GM10248 (cell line): ENCODE measurements at regions not wholly inside any gene's neighbourhood (a gene's known extent, or its start where the extent isn't known, plus 50 kb on each side); places are given as distances from the start of the nearest gene placed in this dataset.

Experiments
- CTCF ChIA-PET: fragments of 300-600 bp; sonication (Branson Sonifier 250); formaldehyde crosslinking; extraction: SDS; loops from one replicate; lab custom pipeline; 2021; ENCODE audit warnings: antibody characterized with exemption; lab: Yijun Ruan, JAX
- POLR2A ChIA-PET: fragments of 350-650 bp; sonication (Branson Sonifier 250); formaldehyde crosslinking; extraction: SDS; loops from one replicate; lab custom pipeline; 2020; ENCODE audit warnings: antibody characterized with exemption; lab: Yijun Ruan, JAX
- DNase-seq: peaks from one replicate; pipeline ENCODE4 v3.0.0; 2012; ENCODE audit errors: extremely low spot score
- CTCF ChIP-seq: IDR thresholded peaks from 2 replicates; pipeline ENCODE4 v1.5.1; 2012; ENCODE audit warnings: mild to moderate bottlenecking, low read depth; ENCODE audit errors: extremely low read depth, missing control alignments, control extremely low read depth

GRCh38 chr3:174424656-174425055 lies 434.5 kb upstream of the NAALADL2 start:
- CTCF ChIA-PET, result no interaction called here
- DNase-seq, result no peak
- no peak for TF ChIP-seq CTCF
- POLR2A ChIA-PET, result no interaction called here

GRCh38 chr3:174425422-174425821 lies 433.7 kb upstream of the NAALADL2 start:
- TF ChIP-seq CTCF, result no peak
- ChIA-PET CTCF (no interaction called here), POLR2A (no interaction called here)
- DNase-seq, result no peak

- TF ChIP-seq CTCF, result no peak
- ChIA-PET CTCF (interaction anchor here (1.4 to 1.5 kb wide), 2 partner anchors 11 to 13 kb away, joined by 4 read pairs; no protein-coding TSS in a partner anchor), POLR2A (no interaction called here)
- DNase-seq, result no peak
These were observed 428.1 kb upstream of the NAALADL2 start for GRCh38 chr3:174430986-174431385.

GRCh38 chr3:174431717-174432116 lies 427.4 kb upstream of the NAALADL2 start:
- no peak for TF ChIP-seq CTCF
- DNase-seq, result no peak
- CTCF ChIA-PET, result interaction anchor here (1.4 to 1.5 kb wide), 2 partner anchors 10 to 14 kb away, joined by 4 read pairs; no protein-coding TSS in a partner anchor
- POLR2A ChIA-PET, result no interaction called here

GRCh38 chr3:174436367-174436766 lies 422.8 kb upstream of the NAALADL2 start:
- ChIA-PET CTCF (no interaction called here), POLR2A (no interaction called here)
- DNase-seq, result no peak
- TF ChIP-seq CTCF, result no peak

- ChIA-PET POLR2A (no interaction called here), CTCF (no interaction called here)
- no peak for DNase-seq
- no peak for TF ChIP-seq CTCF
These were observed 420.5 kb upstream of the NAALADL2 start for GRCh38 chr3:174438501-174439145.
